Hepatocyte (in vitro differentiated cells): ENCODE measurements at regions not wholly inside any gene's neighbourhood (a gene's known extent, or its start where the extent isn't known, plus 50 kb on each side); places are given as distances from the start of the nearest gene placed in this dataset.

Experiments used
- EZH2 ChIP-seq: fragments of 200-600 bp; sonication (generic); IDR thresholded peaks from 2 replicates; pipeline ENCODE4 v1.6.1; 2016; ENCODE audit warnings: antibody characterized with exemption, mild to moderate bottlenecking, borderline replicate concordance
- TF ChIP-seq, protein P1 (sequence below): fragments of 200-600 bp; sonication (generic); IDR thresholded peaks from 2 replicates; pipeline ENCODE4 v1.5.1; 2016; ENCODE audit warnings: antibody characterized with exemption, mild to moderate bottlenecking; ENCODE audit not compliant: poor library complexity

DNA sequence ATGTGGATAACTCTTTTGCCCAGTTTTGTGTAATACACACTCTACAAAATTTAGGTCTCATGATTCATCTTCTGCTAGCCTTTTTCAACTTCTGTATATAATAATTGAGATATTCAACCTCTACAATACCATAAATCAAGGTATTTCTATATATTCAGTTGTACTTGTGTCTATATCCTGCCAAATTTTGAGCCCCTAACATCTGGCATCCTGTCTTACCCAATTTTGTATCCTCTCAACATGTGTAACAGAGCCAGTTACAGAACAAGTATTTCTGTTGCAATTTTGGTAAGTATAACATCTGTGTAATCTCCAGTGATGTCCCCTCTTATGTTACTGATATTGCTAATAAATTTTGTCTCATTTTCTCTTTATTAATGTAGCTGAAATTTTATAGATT lies 145.8 kb downstream of the TRIB2 start:
- TF ChIP-seq, protein P1, sequence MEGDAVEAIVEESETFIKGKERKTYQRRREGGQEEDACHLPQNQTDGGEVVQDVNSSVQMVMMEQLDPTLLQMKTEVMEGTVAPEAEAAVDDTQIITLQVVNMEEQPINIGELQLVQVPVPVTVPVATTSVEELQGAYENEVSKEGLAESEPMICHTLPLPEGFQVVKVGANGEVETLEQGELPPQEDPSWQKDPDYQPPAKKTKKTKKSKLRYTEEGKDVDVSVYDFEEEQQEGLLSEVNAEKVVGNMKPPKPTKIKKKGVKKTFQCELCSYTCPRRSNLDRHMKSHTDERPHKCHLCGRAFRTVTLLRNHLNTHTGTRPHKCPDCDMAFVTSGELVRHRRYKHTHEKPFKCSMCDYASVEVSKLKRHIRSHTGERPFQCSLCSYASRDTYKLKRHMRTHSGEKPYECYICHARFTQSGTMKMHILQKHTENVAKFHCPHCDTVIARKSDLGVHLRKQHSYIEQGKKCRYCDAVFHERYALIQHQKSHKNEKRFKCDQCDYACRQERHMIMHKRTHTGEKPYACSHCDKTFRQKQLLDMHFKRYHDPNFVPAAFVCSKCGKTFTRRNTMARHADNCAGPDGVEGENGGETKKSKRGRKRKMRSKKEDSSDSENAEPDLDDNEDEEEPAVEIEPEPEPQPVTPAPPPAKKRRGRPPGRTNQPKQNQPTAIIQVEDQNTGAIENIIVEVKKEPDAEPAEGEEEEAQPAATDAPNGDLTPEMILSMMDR = no peak
- TF ChIP-seq EZH2 = no peak
